ENCODE measurements at regions not wholly inside any gene's neighbourhood (a gene's known extent, or its start where the extent isn't known, plus 50 kb on each side); places are given as distances from the start of the nearest gene placed in this dataset.

DNA sequence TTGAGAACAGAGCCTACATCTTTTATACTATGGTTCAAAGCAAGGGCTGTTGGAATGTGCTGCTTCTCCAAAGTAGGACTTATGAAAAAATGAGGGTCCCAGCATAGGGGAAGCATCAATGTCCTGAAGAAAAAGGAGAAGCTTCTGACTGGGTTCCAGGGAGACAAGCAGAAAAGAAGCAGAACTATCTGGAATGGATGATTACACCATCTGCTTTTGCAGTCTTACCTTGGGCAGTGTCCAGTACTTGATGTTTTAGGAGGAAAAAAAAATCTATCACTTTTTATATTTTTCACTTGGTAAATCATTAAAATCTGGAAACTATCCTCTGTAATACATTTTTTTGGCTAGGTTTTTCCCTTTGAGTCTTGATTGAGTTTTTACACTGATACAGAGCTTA is 57.9 kb upstream of the DPH6 start:
- no peaks in the 10 kb centered on the region for H3K79me2 ChIP-seq (ENCODE audit: control insufficient read depth, low read length)
- no peak overlapping the region for H3K4me2 ChIP-seq (ENCODE audit: low read length)
- H3K36me3 ChIP-seq (ENCODE audit: control insufficient read depth, low read length), result no peaks in the 10 kb centered on the region
- H3K9me2 ChIP-seq (replicated peaks; ENCODE audit: control insufficient read depth, low read length), result no peaks in the 10 kb centered on the region
- H3K9me3 ChIP-seq (ENCODE audit: control insufficient read depth, insufficient read depth, low read length), result no peaks in the 10 kb centered on the region
- H3K4me3 ChIP-seq (ENCODE audit: low read length), result no peak overlapping the region
- H3F3A ChIP-seq (ENCODE audit: control insufficient read depth, insufficient read depth), result no peaks in the 10 kb centered on the region
- H3K27ac ChIP-seq (ENCODE audit: low read depth, low read length), result no peak overlapping the region
- no peak for TF ChIP-seq EZH2phosphoT487 (IDR thresholded peaks at IDR 0.05; ENCODE audit: borderline replicate concordance, low read length)
- TF ChIP-seq, protein P1, sequence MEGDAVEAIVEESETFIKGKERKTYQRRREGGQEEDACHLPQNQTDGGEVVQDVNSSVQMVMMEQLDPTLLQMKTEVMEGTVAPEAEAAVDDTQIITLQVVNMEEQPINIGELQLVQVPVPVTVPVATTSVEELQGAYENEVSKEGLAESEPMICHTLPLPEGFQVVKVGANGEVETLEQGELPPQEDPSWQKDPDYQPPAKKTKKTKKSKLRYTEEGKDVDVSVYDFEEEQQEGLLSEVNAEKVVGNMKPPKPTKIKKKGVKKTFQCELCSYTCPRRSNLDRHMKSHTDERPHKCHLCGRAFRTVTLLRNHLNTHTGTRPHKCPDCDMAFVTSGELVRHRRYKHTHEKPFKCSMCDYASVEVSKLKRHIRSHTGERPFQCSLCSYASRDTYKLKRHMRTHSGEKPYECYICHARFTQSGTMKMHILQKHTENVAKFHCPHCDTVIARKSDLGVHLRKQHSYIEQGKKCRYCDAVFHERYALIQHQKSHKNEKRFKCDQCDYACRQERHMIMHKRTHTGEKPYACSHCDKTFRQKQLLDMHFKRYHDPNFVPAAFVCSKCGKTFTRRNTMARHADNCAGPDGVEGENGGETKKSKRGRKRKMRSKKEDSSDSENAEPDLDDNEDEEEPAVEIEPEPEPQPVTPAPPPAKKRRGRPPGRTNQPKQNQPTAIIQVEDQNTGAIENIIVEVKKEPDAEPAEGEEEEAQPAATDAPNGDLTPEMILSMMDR (IDR thresholded peaks at IDR 0.05; ENCODE audit: low read depth, low read length, poor library complexity, severe bottlenecking), result no peak
- no peaks in the 10 kb centered on the region for H3K27me3 ChIP-seq (ENCODE audit: control insufficient read depth, low read length)
- H4K20me1 ChIP-seq (ENCODE audit: control insufficient read depth, insufficient read depth, low read depth, low read length), result no peaks in the 10 kb centered on the region
- H3K4me1 ChIP-seq (ENCODE audit: control insufficient read depth, low read length), result no peaks in the 10 kb centered on the region

DNA sequence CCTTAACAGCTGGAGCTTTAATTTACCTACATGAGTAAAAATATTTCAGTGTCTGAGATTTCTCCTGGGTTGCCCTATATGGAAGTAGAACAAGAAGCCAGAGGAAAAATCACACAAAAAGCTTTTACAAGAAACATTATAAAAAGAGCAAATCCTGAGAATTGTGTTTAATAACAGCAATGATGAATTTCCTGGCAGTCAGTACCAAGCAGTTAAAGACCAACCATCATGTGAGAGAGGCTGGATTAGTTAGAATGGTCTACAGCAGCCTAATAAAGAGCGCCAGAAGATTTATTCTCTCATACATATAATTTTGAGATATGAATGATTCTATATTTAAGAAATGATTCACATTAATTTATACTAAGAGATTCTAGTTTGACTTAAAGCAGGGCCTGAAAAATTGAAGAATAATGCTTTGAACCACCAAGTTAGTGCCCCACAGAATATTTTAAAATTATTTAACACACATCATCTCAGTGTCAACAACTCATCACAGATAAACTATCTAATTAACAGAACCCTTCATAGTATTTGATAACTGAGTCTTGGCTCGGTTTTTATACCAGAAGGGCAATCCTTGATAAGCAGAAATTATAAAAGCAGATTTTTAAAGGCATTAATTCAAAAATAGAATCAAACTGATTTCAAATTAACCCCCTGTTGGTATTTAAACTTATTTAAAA is 59.9 kb upstream of the DPH6 start:
- no peaks in the 10 kb centered on the region; the same call in 1 of the 2 replicates for H3F3A ChIP-seq (ENCODE audit: control insufficient read depth, insufficient read depth)
- H3K27ac ChIP-seq (ENCODE audit: low read depth, low read length), result no peak overlapping the region
- peaks cover 7% of the 10 kb centered on the region; the same call in 1 of the 2 replicates for H3K9me3 ChIP-seq (ENCODE audit: control insufficient read depth, insufficient read depth, low read length)
- H3K4me2 ChIP-seq (ENCODE audit: low read length), result no peak overlapping the region
- H3K36me3 ChIP-seq (ENCODE audit: control insufficient read depth, low read length), result peaks cover 6% of the 10 kb centered on the region; the same call in 1 of the 2 replicates
- no peaks in the 10 kb centered on the region for H3K27me3 ChIP-seq (ENCODE audit: control insufficient read depth, low read length)
- H4K20me1 ChIP-seq (ENCODE audit: control insufficient read depth, insufficient read depth, low read depth, low read length), result no peaks in the 10 kb centered on the region
- H3K79me2 ChIP-seq (ENCODE audit: control insufficient read depth, low read length), result no peaks in the 10 kb centered on the region
- H3K9me2 ChIP-seq (replicated peaks; ENCODE audit: control insufficient read depth, low read length), result no peaks in the 10 kb centered on the region
- H3K4me1 ChIP-seq (ENCODE audit: control insufficient read depth, low read length), result peaks cover 6% of the 10 kb centered on the region
- no peak overlapping the region for H3K4me3 ChIP-seq (ENCODE audit: low read length)
- no peak for TF ChIP-seq EZH2phosphoT487 (IDR thresholded peaks at IDR 0.05; ENCODE audit: borderline replicate concordance, low read length)
- TF ChIP-seq, protein P1 (IDR thresholded peaks at IDR 0.05; ENCODE audit: low read depth, low read length, poor library complexity, severe bottlenecking), result no peak

DNA sequence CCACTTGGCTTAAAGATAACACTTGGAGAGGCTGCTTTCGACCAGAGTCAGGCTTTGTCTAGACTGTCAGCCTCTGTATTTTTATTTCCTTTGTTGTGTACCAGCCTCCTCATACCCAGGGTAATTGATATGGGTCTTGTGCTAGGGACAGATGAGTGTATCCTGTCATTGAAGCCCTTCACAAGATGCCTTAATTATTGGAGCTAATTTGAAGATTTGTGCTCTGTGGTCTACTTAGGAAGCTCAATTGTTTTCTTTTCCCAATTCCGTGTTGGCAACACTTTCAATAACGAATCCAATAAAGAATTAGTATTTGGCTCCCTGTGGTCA is 60.5 kb upstream of the DPH6 start:
- Histone ChIP-seq H3K4me3 (ENCODE audit: low read length) (no peak overlapping the region), H3F3A (ENCODE audit: control insufficient read depth, insufficient read depth) (no peaks in the 10 kb centered on the region; the same call in 1 of the 2 replicates), H3K27me3 (ENCODE audit: control insufficient read depth, low read length) (no peaks in the 10 kb centered on the region), H4K20me1 (ENCODE audit: control insufficient read depth, insufficient read depth, low read depth, low read length) (no peaks in the 10 kb centered on the region), H3K4me1 (ENCODE audit: control insufficient read depth, low read length) (peaks cover 11% of the 10 kb centered on the region), H3K36me3 (ENCODE audit: control insufficient read depth, low read length) (peaks cover 6% of the 10 kb centered on the region; the same call in 1 of the 2 replicates), H3K79me2 (ENCODE audit: control insufficient read depth, low read length) (no peaks in the 10 kb centered on the region), H3K27ac (ENCODE audit: low read depth, low read length) (no peak overlapping the region), H3K9me2 (replicated peaks; ENCODE audit: control insufficient read depth, low read length) (no peaks in the 10 kb centered on the region), H3K4me2 (ENCODE audit: low read length) (no peak overlapping the region), H3K9me3 (ENCODE audit: control insufficient read depth, insufficient read depth, low read length) (peaks cover 7% of the 10 kb centered on the region; the same call in 1 of the 2 replicates)
- TF ChIP-seq, protein P1 (IDR thresholded peaks at IDR 0.05; ENCODE audit: low read depth, low read length, poor library complexity, severe bottlenecking), result no peak
- TF ChIP-seq EZH2phosphoT487 (IDR thresholded peaks at IDR 0.05; ENCODE audit: borderline replicate concordance, low read length), result no peak
